ENCODE measurements at regions not wholly inside any gene's neighbourhood (a gene's known extent, or its start where the extent isn't known, plus 50 kb on each side); places are given as distances from the start of the nearest gene placed in this dataset.
"Not testable (repeated sequence)": the region's sequence is repeated elsewhere in the genome, so short reads cannot be mapped to it uniquely, and the experiment has no call there.

- DNase-seq (ENCODE audit: low spot score): peak; percentile 51
Observed at GRCh38 chr2:183532514-183532913, 408.3 kb downstream of the NUP35 start.

- no peak for DNase-seq (ENCODE audit: low spot score)
Observed at GRCh38 chr2:183533021-183533420, 408.8 kb downstream of the NUP35 start.

- DNase-seq (ENCODE audit: low spot score): no peak
Observed at GRCh38 chr2:183536290-183536689, 412.0 kb downstream of the NUP35 start.

GRCh38 chr2:183536714-183537113 lies 412.5 kb downstream of the NUP35 start:
- peak; percentile 17 for DNase-seq (ENCODE audit: low spot score)

- DNase-seq (ENCODE audit: low spot score): no peak
Observed at GRCh38 chr2:183541766-183542165, 417.5 kb downstream of the NUP35 start.

- DNase-seq (ENCODE audit: low spot score): no peak
Observed at GRCh38 chr2:183542606-183543005, 418.4 kb downstream of the NUP35 start.

GRCh38 chr2:183543222-183543621 lies 419.0 kb downstream of the NUP35 start:
- no peak for DNase-seq (ENCODE audit: low spot score)

- DNase-seq (ENCODE audit: low spot score): peak; percentile 13
Observed at GRCh38 chr2:183543731-183544130, 419.5 kb downstream of the NUP35 start.

- DNase-seq (ENCODE audit: low spot score): not testable (repeated sequence)
Observed at GRCh38 chr2:183546560-183547350, 422.5 kb downstream of the NUP35 start.

- no peak for DNase-seq (ENCODE audit: low spot score)
Observed at GRCh38 chr2:183552716-183553115, 428.5 kb downstream of the NUP35 start.

GRCh38 chr2:183564726-183565125 lies 440.5 kb downstream of the NUP35 start:
- no peak for DNase-seq (ENCODE audit: low spot score)

- DNase-seq (ENCODE audit: low spot score): no peak
Observed at GRCh38 chr2:183575481-183575880, 451.2 kb downstream of the NUP35 start.

GRCh38 chr2:183579686-183580085 lies 455.4 kb downstream of the NUP35 start:
- no peak for DNase-seq (ENCODE audit: low spot score)

GRCh38 chr2:183592271-183592670 lies 468.0 kb downstream of the NUP35 start:
- no peak for DNase-seq (ENCODE audit: low spot score)

- DNase-seq (ENCODE audit: low spot score): no peak
Observed at GRCh38 chr2:183594150-183594549, 469.9 kb downstream of the NUP35 start.

- DNase-seq (ENCODE audit: low spot score): no peak
Observed at GRCh38 chr2:183597841-183598240, 473.6 kb downstream of the NUP35 start.

GRCh38 chr2:183604065-183604464 lies 479.8 kb downstream of the NUP35 start:
- DNase-seq (ENCODE audit: low spot score): no peak

GRCh38 chr2:183605440-183605839 lies 481.2 kb downstream of the NUP35 start:
- DNase-seq (ENCODE audit: low spot score): no peak

- DNase-seq (ENCODE audit: low spot score): no peak
Observed at GRCh38 chr2:183606022-183606717, 481.9 kb downstream of the NUP35 start.

GRCh38 chr2:183606718-183607085 lies 482.5 kb downstream of the NUP35 start:
- DNase-seq (ENCODE audit: low spot score): no peak

GRCh38 chr2:183607995-183608394 lies 483.8 kb downstream of the NUP35 start:
- DNase-seq (ENCODE audit: low spot score): no peak

- DNase-seq (ENCODE audit: low spot score): no peak
Observed at GRCh38 chr2:183608747-183609146, 484.5 kb downstream of the NUP35 start.

GRCh38 chr2:183610724-183611123 lies 486.5 kb downstream of the NUP35 start:
- DNase-seq (ENCODE audit: low spot score): peak; percentile 18

Data from iPS-NIHi11 (cell line).